Stomach smooth muscle (tissue), 2 donors: ENCODE measurements at regions not wholly inside any gene's neighbourhood (a gene's known extent, or its start where the extent isn't known, plus 50 kb on each side); places are given as distances from the start of the nearest gene placed in this dataset.
"Not testable (repeated sequence)": the region's sequence is repeated elsewhere in the genome, so short reads cannot be mapped to it uniquely, and the experiment has no call there.

ENCODE experiments used
- H3K27ac ChIP-seq: one replicate; pipeline ENCODE4 v1.7.0; 2013; ENCODE audit warnings: mild to moderate bottlenecking, low read length, inconsistent platforms
- H3K27me3 ChIP-seq, 2 donors: one replicate each; pipeline ENCODE4 v1.7.0; 2013; ENCODE audit warnings: low read length in 2 of 2; ENCODE audit not compliant: insufficient read depth in 2 of 2, control insufficient read depth in 1 of 2
- H3K36me3 ChIP-seq, 2 donors: one replicate each; pipeline ENCODE4 v1.7.0; 2013; ENCODE audit warnings: low read length in 2 of 2; ENCODE audit not compliant: control insufficient read depth in 2 of 2, insufficient read depth in 2 of 2
- H3K4me1 ChIP-seq: one replicate; pipeline ENCODE4 v1.7.0; 2013; ENCODE audit warnings: low read length; ENCODE audit not compliant: control insufficient read depth, insufficient read depth
- H3K4me3 ChIP-seq, 2 donors: one replicate each; pipeline ENCODE4 v1.7.0; 2013; ENCODE audit warnings: low read length in 2 of 2
- H3K9ac ChIP-seq, 2 donors: one replicate each; pipeline ENCODE4 v1.7.0; 2013; ENCODE audit warnings: low read length in 2 of 2, mild to moderate bottlenecking in 1 of 2
- H3K9me3 ChIP-seq, 2 donors: one replicate each; pipeline ENCODE4 v1.7.0; 2013; ENCODE audit warnings: low read length in 2 of 2; ENCODE audit not compliant: control insufficient read depth in 2 of 2
- donor health status: healthy.
- donor health status: Pancreatic carcinoma.

DNA sequence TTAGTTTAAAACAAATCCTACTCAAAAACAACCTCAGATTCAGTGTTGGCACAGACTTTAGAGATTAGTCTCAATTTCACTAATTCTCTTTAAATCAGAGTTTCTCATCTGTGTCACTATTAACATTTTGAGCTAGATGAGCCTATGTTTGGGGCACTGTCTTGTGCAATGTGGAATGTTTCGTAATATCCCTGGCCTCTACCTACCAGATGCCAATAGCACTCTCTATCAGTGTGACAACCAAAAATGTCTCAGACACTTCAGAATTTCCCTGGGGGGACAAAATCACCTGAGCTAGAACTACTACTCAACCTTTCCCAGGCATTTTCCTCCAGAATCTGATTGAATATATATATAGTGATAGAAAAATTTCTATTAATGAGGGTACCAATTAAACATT, 465.2 kb upstream of the RGMB start:
- Histone ChIP-seq H3K9me3 (no peaks in the 10 kb centered on the region), H3K27me3 (no peaks in the 10 kb centered on the region), H3K4me1 (no peaks in the 10 kb centered on the region)

DNA sequence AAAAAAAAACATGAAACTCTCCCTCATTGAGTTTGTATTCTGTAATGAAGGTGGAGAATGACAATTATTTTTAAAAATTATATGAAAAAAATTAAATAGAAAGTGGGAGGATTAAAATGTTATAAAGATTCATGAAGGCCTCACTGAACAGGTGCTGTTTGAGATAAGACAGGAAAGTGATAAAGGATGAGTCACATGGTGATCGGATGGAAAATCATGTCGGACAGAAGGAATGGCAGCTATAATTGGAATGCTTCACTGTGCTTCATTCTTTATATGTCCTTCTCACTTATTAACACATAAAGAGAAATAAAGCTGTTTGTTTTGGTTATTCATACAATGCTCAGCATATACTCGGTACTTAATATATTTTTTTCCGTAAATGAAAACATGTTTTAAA, 464.5 kb upstream of the RGMB start:
- no peaks in the 10 kb centered on the region for H3K4me1 ChIP-seq
- H3K9me3 ChIP-seq, result no peaks in the 10 kb centered on the region
- H3K4me3 ChIP-seq, result no peak overlapping the region
- no peak overlapping the region for H3K9ac ChIP-seq
- no peaks in the 10 kb centered on the region for H3K36me3 ChIP-seq
- no peak overlapping the region for H3K27ac ChIP-seq
- H3K27me3 ChIP-seq, result no peaks in the 10 kb centered on the region

More for the DNA sequence above, 465.2 kb upstream of the RGMB start:
- Histone ChIP-seq H3K4me3 (no peak overlapping the region), H3K27ac (no peak overlapping the region), H3K36me3 (no peaks in the 10 kb centered on the region), H3K9ac (no peak overlapping the region)

DNA sequence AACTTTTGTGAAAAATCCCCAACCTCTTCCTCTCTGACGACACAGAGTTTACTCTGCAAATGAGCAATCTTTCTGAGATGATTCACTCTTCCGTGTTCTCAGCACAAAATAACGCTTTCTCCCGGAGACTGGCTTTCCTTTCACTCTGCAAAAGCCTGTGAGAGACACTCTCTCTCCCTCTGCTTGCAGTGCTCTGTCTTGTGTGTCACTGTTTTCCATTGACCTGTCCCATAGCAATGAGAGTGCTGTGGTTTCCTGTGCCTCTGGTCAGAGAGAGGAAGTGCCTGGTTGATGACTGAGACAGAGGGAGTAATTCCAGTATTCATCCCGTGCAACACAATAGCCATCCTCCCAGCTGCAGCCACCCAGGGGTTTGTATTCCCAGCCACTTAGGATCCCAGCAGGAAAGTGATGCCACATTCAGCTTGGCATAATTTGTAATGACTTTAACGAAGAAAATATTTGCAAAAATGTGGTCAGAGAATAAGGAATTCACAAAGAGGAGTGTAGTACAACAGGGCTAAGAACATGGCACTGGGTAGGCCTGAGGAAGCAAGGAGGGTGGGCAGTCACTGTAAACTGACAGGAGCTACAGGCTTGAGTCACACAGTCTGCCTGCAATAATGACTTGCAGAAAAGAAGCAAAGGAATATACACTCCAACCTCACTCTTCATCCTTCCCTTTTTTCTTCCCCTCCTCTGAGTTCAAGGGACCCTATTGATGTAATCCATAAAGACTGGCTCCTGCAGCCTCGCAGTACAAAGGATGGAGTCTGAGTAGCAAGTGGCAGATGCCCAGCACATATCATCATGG, 463.5 kb upstream of the RGMB start:
- peak overlapping the region in 1 of 2 donors; percentile 36 for H3K4me3 ChIP-seq
- H3K27me3 ChIP-seq, result no peaks in the 10 kb centered on the region
- H3K27ac ChIP-seq, result no peak overlapping the region
- no peaks in the 10 kb centered on the region for H3K36me3 ChIP-seq
- no peaks in the 10 kb centered on the region for H3K9me3 ChIP-seq
- no peaks in the 10 kb centered on the region for H3K4me1 ChIP-seq
- H3K9ac ChIP-seq, result no peak overlapping the region

DNA sequence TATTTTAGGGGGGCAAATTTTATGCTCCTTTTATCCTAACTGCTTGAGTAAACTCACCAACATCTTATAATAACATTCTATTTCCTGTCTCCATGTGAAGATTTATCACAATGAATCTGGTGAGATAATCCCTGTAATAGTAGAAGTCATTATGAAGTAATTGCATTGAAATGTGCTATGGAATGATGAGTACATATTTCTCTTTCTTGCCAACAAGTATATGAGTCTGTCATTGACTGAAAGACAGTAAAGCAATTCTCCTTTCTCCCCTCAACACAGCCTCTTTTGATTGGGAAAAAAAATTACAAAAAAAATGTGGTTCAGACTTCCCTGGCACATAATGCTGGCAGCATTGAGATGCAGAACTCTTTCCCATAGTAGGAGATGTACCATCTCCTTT, 459.2 kb upstream of the RGMB start:
- Histone ChIP-seq H3K9ac (no peak overlapping the region), H3K9me3 (no peaks in the 10 kb centered on the region), H3K27ac (no peak overlapping the region), H3K27me3 (no peaks in the 10 kb centered on the region), H3K36me3 (no peaks in the 10 kb centered on the region), H3K4me3 (no peak overlapping the region), H3K4me1 (no peaks in the 10 kb centered on the region)

DNA sequence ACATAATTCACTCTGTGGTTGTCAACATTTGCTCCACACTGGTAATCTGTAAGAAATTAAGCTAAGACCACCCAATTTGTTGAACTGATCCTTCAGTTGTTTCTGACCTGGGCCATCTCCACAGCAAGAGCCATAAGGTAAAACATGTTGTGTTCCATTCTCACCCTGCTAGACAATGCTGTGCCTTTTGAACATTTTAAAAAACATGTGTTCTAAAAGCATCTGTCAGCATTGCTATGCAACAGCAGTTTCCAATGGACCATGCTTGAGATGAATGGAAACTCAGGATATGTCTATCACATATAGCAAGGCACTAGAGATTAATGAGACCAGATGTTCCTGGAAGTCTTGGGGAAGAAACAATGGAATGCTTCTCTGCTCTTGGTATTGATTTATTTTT, 455.1 kb upstream of the RGMB start:
- Histone ChIP-seq H3K27ac (no peak overlapping the region), H3K9me3 (no peaks in the 10 kb centered on the region), H3K4me1 (no peaks in the 10 kb centered on the region), H3K9ac (no peak overlapping the region), H3K4me3 (no peak overlapping the region), H3K27me3 (no peaks in the 10 kb centered on the region), H3K36me3 (no peaks in the 10 kb centered on the region)

DNA sequence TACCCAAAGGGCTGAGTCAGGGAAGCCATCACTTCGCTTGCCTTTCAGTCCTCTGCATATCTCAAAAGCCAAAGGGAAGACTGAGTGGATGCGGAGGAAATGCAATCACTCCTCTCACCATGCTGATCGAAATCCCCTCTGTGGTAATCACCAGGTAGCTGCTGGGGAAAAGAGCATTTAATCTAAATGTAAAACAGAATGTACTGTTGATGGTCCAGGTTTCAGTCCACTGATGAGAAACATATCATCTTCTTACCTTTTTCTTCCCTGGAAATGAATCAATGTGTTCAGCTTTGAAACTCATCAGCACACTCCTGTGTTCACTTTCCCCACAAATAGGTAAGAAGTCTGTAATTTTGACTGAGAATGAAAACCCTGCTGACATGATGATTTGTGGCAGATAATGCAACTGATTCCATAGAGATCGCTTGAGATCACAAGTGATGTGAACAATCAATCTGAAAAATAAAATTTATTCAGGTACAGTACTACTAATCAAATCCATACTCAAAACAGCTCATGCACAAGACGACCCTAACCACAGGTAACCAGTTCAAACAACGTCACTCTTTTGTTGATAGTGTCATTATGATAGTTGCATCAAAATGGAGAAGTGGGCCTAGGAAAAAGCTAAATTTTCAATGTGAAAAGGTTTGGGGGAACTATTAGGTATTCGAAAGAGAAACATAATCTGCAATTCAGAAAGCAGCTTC, 454.0 kb upstream of the RGMB start:
- Histone ChIP-seq H3K9ac (no peak overlapping the region), H3K4me1 (no peaks in the 10 kb centered on the region), H3K4me3 (no peak overlapping the region), H3K27me3 (no peaks in the 10 kb centered on the region), H3K27ac (no peak overlapping the region), H3K36me3 (no peaks in the 10 kb centered on the region), H3K9me3 (no peaks in the 10 kb centered on the region)

DNA sequence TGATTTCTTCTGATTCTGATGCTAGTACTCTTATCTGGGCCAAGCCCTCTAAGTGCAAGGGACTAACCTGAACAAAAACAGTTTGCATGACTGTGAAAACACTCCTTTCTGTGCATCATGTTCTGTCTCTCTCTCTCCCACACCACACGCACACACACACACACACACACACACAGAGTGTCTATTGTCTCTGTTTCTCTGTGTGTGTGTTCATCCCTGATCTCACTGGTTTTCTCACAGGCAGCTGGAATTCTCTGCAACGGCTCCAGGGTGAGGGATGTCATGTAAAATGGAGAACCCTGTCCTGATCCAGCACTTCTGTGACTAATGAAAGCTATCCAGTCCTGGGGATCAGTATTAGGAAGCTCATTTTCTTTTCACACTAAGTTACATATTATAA, 453.1 kb upstream of the RGMB start:
- H3K9ac ChIP-seq, result no peak overlapping the region
- no peaks in the 10 kb centered on the region for H3K36me3 ChIP-seq
- no peak overlapping the region for H3K4me3 ChIP-seq
- H3K9me3 ChIP-seq, result no peaks in the 10 kb centered on the region
- no peaks in the 10 kb centered on the region for H3K27me3 ChIP-seq
- H3K4me1 ChIP-seq, result no peaks in the 10 kb centered on the region
- H3K27ac ChIP-seq, result no peak overlapping the region

DNA sequence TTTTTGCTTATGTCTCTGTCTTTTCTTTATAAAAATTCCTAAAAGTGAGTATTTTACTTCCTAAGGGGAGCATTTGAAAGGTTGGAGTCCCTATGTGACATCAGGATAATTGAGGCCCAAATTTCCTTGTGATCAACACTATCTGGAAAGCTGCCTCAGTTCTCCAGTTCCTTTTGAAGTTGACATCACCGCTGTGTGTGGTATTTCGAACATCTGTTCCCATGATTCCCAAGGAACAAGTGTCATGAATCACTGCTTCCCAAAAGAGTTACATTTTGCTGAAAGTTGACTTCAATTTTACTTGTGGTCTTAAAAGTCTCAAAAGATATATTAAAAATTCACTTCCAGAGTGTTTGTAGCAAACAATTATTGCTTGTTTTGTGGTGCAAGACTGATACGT, 452.1 kb upstream of the RGMB start:
- Histone ChIP-seq H3K4me3 (no peak overlapping the region), H3K4me1 (no peaks in the 10 kb centered on the region), H3K27me3 (no peaks in the 10 kb centered on the region), H3K36me3 (no peaks in the 10 kb centered on the region), H3K9me3 (no peaks in the 10 kb centered on the region), H3K9ac (no peak overlapping the region), H3K27ac (no peak overlapping the region)

DNA sequence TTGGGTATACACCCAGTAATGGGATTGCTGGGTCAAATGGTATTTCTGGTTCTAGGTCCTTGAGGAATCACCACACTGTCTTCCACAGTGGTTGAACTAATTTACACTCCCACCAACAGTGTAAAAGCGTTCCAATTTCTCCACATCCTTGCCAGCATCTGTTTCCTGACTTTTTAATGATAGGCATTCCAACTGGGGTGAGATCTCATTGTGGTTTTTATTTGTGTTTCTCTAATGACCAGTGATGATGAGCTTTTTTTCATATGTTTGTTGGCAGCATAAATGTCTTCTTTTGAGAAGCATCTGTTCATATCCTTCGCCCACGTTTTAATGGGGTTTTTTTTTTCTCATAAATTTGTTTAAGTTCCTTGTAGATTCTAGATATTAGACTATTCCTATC, 448.3 kb upstream of the RGMB start:
- H3K4me3 ChIP-seq, H3K27ac ChIP-seq, H3K9me3 ChIP-seq, H3K36me3 ChIP-seq, H3K9ac ChIP-seq, H3K27me3 ChIP-seq, H3K4me1 ChIP-seq: not testable (repeated sequence)

DNA sequence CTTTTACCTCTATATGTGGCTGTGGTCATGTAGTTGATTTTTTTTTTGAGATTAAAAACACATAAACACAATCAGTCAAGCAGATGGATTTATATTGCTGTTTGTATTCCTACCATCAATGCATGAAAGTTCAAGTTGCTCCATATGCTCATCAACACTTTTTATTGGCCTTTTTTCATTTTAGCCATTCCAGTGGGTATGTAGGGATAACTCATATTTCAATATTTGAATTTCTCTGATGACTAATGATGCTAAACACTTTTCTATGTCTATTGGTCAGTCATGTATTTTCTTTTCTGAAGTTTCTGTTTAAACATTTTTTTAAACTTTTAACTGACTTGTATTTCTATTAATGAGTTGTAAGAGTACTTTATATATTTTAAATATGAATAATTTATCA, 445.4 kb upstream of the RGMB start:
- H3K27me3 ChIP-seq, result no peaks in the 10 kb centered on the region
- H3K9me3 ChIP-seq, result no peaks in the 10 kb centered on the region
- no peaks in the 10 kb centered on the region for H3K4me1 ChIP-seq
- H3K4me3 ChIP-seq, result no peak overlapping the region
- H3K36me3 ChIP-seq, result no peaks in the 10 kb centered on the region
- no peak overlapping the region for H3K9ac ChIP-seq
- no peak overlapping the region for H3K27ac ChIP-seq

DNA sequence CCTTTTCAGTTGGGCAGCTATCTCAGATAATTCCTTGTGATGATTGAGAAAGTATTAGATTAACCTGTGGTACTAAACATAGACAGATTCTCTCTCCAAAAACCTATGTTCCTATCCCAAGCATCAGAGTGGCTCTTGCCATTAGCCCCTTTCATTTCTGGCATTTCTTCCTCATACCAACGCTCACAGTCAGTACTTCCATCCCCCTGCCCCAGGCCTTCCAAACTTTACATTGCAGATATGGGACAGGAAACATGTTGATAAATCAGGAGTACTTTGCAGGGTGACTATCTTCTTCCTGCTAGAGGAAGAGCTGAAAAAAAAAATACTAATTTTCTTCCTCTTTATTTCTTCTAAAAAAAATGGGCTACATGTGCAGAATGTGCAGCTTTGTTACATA, 442.6 kb upstream of the RGMB start:
- H3K27me3 ChIP-seq, result no peaks in the 10 kb centered on the region
- H3K4me3 ChIP-seq, result no peak overlapping the region
- H3K4me1 ChIP-seq, result no peaks in the 10 kb centered on the region
- H3K9me3 ChIP-seq, result no peaks in the 10 kb centered on the region
- no peaks in the 10 kb centered on the region for H3K36me3 ChIP-seq
- no peak overlapping the region for H3K9ac ChIP-seq
- no peak overlapping the region for H3K27ac ChIP-seq
